ENCODE measurements at regions not wholly inside any gene's neighbourhood (a gene's known extent, or its start where the extent isn't known, plus 50 kb on each side); places are given as distances from the start of the nearest gene placed in this dataset.
A peak's percentile ranks its signal among the peaks of the same experiment; 100 is the strongest.

GRCh38 chr16:52597772-52598483 is 51.0 kb upstream of the TOX3 start (continued):
- TF ChIP-seq NFKB2 (CRISPR knock-in tag; IDR thresholded peaks at IDR 0.05; ENCODE audit: borderline replicate concordance) (no peak), ZNF512 (CRISPR knock-in tag; IDR thresholded peaks at IDR 0.05) (no peak), MTA3 (CRISPR knock-in tag; IDR thresholded peaks at IDR 0.05) (no peak), ZIK1 (CRISPR knock-in tag; IDR thresholded peaks at IDR 0.05; ENCODE audit: borderline replicate concordance, low read depth) (no peak), ZNF276 (CRISPR knock-in tag; IDR thresholded peaks at IDR 0.05; ENCODE audit: low read depth) (no peak), MTERF4 (CRISPR knock-in tag; IDR thresholded peaks at IDR 0.05) (no peak), U2AF1 (optimal IDR thresholded peaks at IDR 0.05; ENCODE audit: low read depth, low read length) (no peak), ZNF124 (CRISPR knock-in tag; IDR thresholded peaks at IDR 0.05) (peak; percentile 89; the same call in 1 of the 2 replicates), ZNF75D (CRISPR knock-in tag; IDR thresholded peaks at IDR 0.05; ENCODE audit: borderline replicate concordance) (no peak), ZNF362 (CRISPR knock-in tag; IDR thresholded peaks at IDR 0.05; ENCODE audit: borderline replicate concordance) (no peak), MED8 (CRISPR knock-in tag; IDR thresholded peaks at IDR 0.05; ENCODE audit: insufficient replicate concordance) (no peak), RNF2 (conservative IDR thresholded peaks at IDR 0.05; ENCODE audit: low read depth) (no peak), PHF20 (CRISPR knock-in tag; IDR thresholded peaks at IDR 0.05) (no peak), ZNF160 (CRISPR knock-in tag; IDR thresholded peaks at IDR 0.05) (no peak), SAP130 (CRISPR knock-in tag; IDR thresholded peaks at IDR 0.05; ENCODE audit: low read depth) (peak; percentile 83), POGZ (CRISPR knock-in tag; IDR thresholded peaks at IDR 0.05) (peak; percentile 84), ZNF317 (CRISPR knock-in tag; IDR thresholded peaks at IDR 0.05) (0 out of 2 replicates have a peak, but pooled peaks have one; percentile 45), SETDB1 (CRISPR knock-in tag; IDR thresholded peaks at IDR 0.05; ENCODE audit: borderline replicate concordance) (no peak), U2AF2 (IDR thresholded peaks at IDR 0.05; ENCODE audit: low read depth, low read length) (no peak), CHD2 (IDR thresholded peaks at IDR 0.05; ENCODE audit: low read depth, low read length) (no peak)
- TF ChIP-seq, protein P1, sequence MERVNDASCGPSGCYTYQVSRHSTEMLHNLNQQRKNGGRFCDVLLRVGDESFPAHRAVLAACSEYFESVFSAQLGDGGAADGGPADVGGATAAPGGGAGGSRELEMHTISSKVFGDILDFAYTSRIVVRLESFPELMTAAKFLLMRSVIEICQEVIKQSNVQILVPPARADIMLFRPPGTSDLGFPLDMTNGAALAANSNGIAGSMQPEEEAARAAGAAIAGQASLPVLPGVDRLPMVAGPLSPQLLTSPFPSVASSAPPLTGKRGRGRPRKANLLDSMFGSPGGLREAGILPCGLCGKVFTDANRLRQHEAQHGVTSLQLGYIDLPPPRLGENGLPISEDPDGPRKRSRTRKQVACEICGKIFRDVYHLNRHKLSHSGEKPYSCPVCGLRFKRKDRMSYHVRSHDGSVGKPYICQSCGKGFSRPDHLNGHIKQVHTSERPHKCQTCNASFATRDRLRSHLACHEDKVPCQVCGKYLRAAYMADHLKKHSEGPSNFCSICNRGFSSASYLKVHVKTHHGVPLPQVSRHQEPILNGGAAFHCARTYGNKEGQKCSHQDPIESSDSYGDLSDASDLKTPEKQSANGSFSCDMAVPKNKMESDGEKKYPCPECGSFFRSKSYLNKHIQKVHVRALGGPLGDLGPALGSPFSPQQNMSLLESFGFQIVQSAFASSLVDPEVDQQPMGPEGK (CRISPR knock-in tag; IDR thresholded peaks at IDR 0.05): peak; percentile 29; the same call in 1 of the 2 replicates
- TF ChIP-seq, protein P2, sequence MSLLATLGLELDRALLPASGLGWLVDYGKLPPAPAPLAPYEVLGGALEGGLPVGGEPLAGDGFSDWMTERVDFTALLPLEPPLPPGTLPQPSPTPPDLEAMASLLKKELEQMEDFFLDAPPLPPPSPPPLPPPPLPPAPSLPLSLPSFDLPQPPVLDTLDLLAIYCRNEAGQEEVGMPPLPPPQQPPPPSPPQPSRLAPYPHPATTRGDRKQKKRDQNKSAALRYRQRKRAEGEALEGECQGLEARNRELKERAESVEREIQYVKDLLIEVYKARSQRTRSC (CRISPR knock-in tag; IDR thresholded peaks at IDR 0.05; ENCODE audit: low read depth): no peak
